CD14-positive monocyte (primary cell): ENCODE measurements at regions not wholly inside any gene's neighbourhood (a gene's known extent, or its start where the extent isn't known, plus 50 kb on each side); places are given as distances from the start of the nearest gene placed in this dataset.

Experiments used
- DNase-seq, 3 donors: peaks; one replicate each; pipeline ENCODE4 v3.0.0-alpha.2; 2011 to 2022
- H2AFZ ChIP-seq: 2 replicates; pipeline ENCODE4 v1.6.0; 2012; ENCODE audit warnings: mild to moderate bottlenecking, low read depth, low read length, inconsistent platforms; ENCODE audit not compliant: insufficient read depth, poor library complexity, severe bottlenecking
- H3K27ac ChIP-seq, 2 donors: 1 replicate in 1 of 2; 2 replicates in 1 of 2; pipeline ENCODE4 v1.5.1; 2012 to 2013; ENCODE audit warnings: low read length in 2 of 2, control low read depth in 1 of 2, inconsistent platforms in 1 of 2, low read depth in 1 of 2, mild to moderate bottlenecking in 1 of 2
- H3K27me3 ChIP-seq, 2 donors: one replicate each; pipeline versions ENCODE4 v1.6.0 to v1.6.1; 2011 to 2013; ENCODE audit warnings: low read length in 2 of 2; ENCODE audit not compliant: control insufficient read depth in 2 of 2, insufficient read depth in 2 of 2
- H3K36me3 ChIP-seq, 2 donors: replicated peaks in 1 of 2; 1 replicate in 1 of 2; 2 replicates in 1 of 2; pipeline versions ENCODE4 v1.5.1 to v1.6.1; 2012 to 2013; ENCODE audit warnings: low read length in 2 of 2, control low read depth in 1 of 2, inconsistent platforms in 1 of 2, mild to moderate bottlenecking in 1 of 2; ENCODE audit not compliant: insufficient read depth in 2 of 2, control insufficient read depth in 1 of 2
- H3K4me1 ChIP-seq, 2 donors: 1 replicate in 1 of 2; 2 replicates in 1 of 2; pipeline versions ENCODE4 v1.5.1 to v1.6.1; 2012 to 2013; ENCODE audit warnings: low read length in 2 of 2, control low read depth in 1 of 2, inconsistent platforms in 1 of 2, mild to moderate bottlenecking in 1 of 2, moderate library complexity in 1 of 2; ENCODE audit not compliant: insufficient read depth in 2 of 2, control insufficient read depth in 1 of 2
- H3K4me2 ChIP-seq: replicated peaks from 2 replicates; pipeline ENCODE3; 2012; ENCODE audit warnings: low read length, moderate library complexity, mild to moderate bottlenecking; ENCODE audit not compliant: poor library complexity, severe bottlenecking; ENCODE audit errors: extremely low read depth
- H3K4me3 ChIP-seq, 3 experiments: fragments of 200-600 bp in 1 of 3; sonication (generic) in 1 of 3; replicated peaks in 1 of 3; 1 replicate in 2 of 3; 2 replicates in 1 of 3; pipeline ENCODE4 v1.5.1; 2011 to 2013; ENCODE audit warnings: low read length in 3 of 3, mild to moderate bottlenecking in 3 of 3, control low read depth in 2 of 3, low read depth in 2 of 3, inconsistent platforms in 1 of 3, moderate library complexity in 1 of 3
- H3K79me2 ChIP-seq: 2 replicates; pipeline ENCODE4 v1.6.0; 2012; ENCODE audit warnings: mild to moderate bottlenecking, control low read depth, inconsistent platforms, low read length, moderate library complexity; ENCODE audit not compliant: insufficient read depth
- H3K9ac ChIP-seq: 2 replicates; pipeline ENCODE4 v1.6.0; 2017; ENCODE audit warnings: low read length, mild to moderate bottlenecking; ENCODE audit not compliant: insufficient read depth, poor library complexity, severe bottlenecking
- H3K9me3 ChIP-seq, 2 donors: replicated peaks in 1 of 2; 1 replicate in 1 of 2; 2 replicates in 1 of 2; pipeline versions ENCODE4 v1.5.1 to v1.6.1; 2012 to 2013; ENCODE audit warnings: low read length in 2 of 2, control low read depth in 1 of 2; ENCODE audit not compliant: control insufficient read depth in 1 of 2, insufficient read depth in 1 of 2
- H4K20me1 ChIP-seq: 2 replicates; pipeline ENCODE4 v1.6.0; 2012; ENCODE audit warnings: mild to moderate bottlenecking, low read length, control low read depth, moderate library complexity; ENCODE audit not compliant: insufficient read depth
- H3K27ac Mint-ChIP-seq, 7 donors: one replicate each; pipeline ENCODE4 v1.8.0; 2020; ENCODE audit warnings: mild to moderate bottlenecking in 7 of 7, mixed read lengths in 7 of 7, moderate library complexity in 6 of 7, inconsistent platforms in 2 of 7
- H3K27me3 Mint-ChIP-seq, 3 donors: one replicate each; pipeline ENCODE4 v1.8.0; 2021 to 2022; ENCODE audit warnings: low read depth in 3 of 3, mild to moderate bottlenecking in 3 of 3, mixed read lengths in 3 of 3, moderate library complexity in 3 of 3, inconsistent platforms in 1 of 3
- H3K36me3 Mint-ChIP-seq, 2 donors: one replicate each; pipeline ENCODE4 v1.8.0; 2020; ENCODE audit warnings: mixed read lengths in 2 of 2, inconsistent platforms in 1 of 2, mild to moderate bottlenecking in 1 of 2
- H3K4me1 Mint-ChIP-seq: one replicate; pipeline ENCODE4 v1.8.0; 2020; ENCODE audit warnings: mild to moderate bottlenecking, mixed read lengths
- H3K4me3 Mint-ChIP-seq, 2 donors: one replicate each; pipeline ENCODE4 v1.8.0; 2020; ENCODE audit warnings: mild to moderate bottlenecking in 2 of 2, mixed read lengths in 2 of 2, moderate library complexity in 1 of 2
- H3K9me3 Mint-ChIP-seq, 7 donors: one replicate each; pipeline ENCODE4 v1.8.0; 2020 to 2022; ENCODE audit warnings: mixed read lengths in 7 of 7, mild to moderate bottlenecking in 6 of 7, moderate library complexity in 6 of 7, inconsistent platforms in 2 of 7
- CTCF ChIP-seq: fragments of 200-600 bp; IDR thresholded peaks from one replicate; pipeline ENCODE4 v1.8.0; 2022; ENCODE audit warnings: antibody characterized with exemption, mild to moderate bottlenecking
- WGBS: methylation state at CpG from one replicate; pipeline ENCODE4 v1.1.5; 2013; ENCODE audit warnings: missing lambda C conversion rate; ENCODE audit not compliant: insufficient coverage; 5-methylcytosine and 5-hydroxymethylcytosine counted together
- intact Hi-C, 2 donors: fragments of 100-400 bp; cut with micrococcal nuclease; formaldehyde crosslinking; loops; one replicate each; pipeline versions ENCODE4 v1.15.0 to v1.15.1; 2023

GRCh38 chr3:132225664-132226063 is 91.5 kb upstream of the ACP3 start:
- intact Hi-C loops: no loop called here

GRCh38 chr3:132228923-132229322 is 88.3 kb upstream of the ACP3 start:
- Histone ChIP-seq H3K4me2 (no peak overlapping the region), H3K4me3 (no peak overlapping the region), H2AFZ (no peak overlapping the region), H3K9ac (no peak overlapping the region), H3K4me1 (peaks cover 7 to 16% of the 10 kb centered on the region in 2 donors), H3K79me2 (no peaks in the 10 kb centered on the region), H4K20me1 (no peaks in the 10 kb centered on the region), H3K9me3 (no peaks in the 10 kb centered on the region), H3K36me3 (no peaks in the 10 kb centered on the region), H3K27me3 (no peaks in the 10 kb centered on the region), H3K27ac (no peak overlapping the region)
- no peak overlapping the region for H3K27ac Mint-ChIP-seq
- H3K27me3 Mint-ChIP-seq: peaks cover 0 to 2% (median 2%) of the 10 kb centered on the region in 3 donors
- TF ChIP-seq CTCF: no peak
- no peaks in the 10 kb centered on the region for H3K36me3 Mint-ChIP-seq
- no peak overlapping the region for H3K4me3 Mint-ChIP-seq
- no peak for DNase-seq
- no peaks in the 10 kb centered on the region for H3K9me3 Mint-ChIP-seq
- peaks cover 26% of the 10 kb centered on the region for H3K4me1 Mint-ChIP-seq
- 45% methylated on average over 2 of the region's 3 CpGs for WGBS
- intact Hi-C loops: no loop called here

More at GRCh38 chr3:132225664-132226063, 91.5 kb upstream of the ACP3 start:
- H3K36me3 Mint-ChIP-seq: no peaks in the 10 kb centered on the region
- H3K9me3 Mint-ChIP-seq: no peaks in the 10 kb centered on the region
- no peaks in the 10 kb centered on the region for H3K27me3 ChIP-seq
- TF ChIP-seq CTCF: no peak
- no peaks in the 10 kb centered on the region for H3K9me3 ChIP-seq
- peaks cover 0 to 4% (median 2%) of the 10 kb centered on the region in 3 donors for H3K27me3 Mint-ChIP-seq
- H3K4me1 ChIP-seq: no peaks in the 10 kb centered on the region
- H4K20me1 ChIP-seq: no peaks in the 10 kb centered on the region
- no peak overlapping the region for H3K4me3 Mint-ChIP-seq
- no peak overlapping the region for H3K27ac ChIP-seq
- no peak overlapping the region for H3K4me2 ChIP-seq
- H3K4me3 ChIP-seq: no peak overlapping the region
- H3K36me3 ChIP-seq: no peaks in the 10 kb centered on the region
- no peak overlapping the region for H3K9ac ChIP-seq
- no peak overlapping the region for H2AFZ ChIP-seq
- no peak overlapping the region for H3K27ac Mint-ChIP-seq
- WGBS: no CpG with 5 or more reads among the region's 2 CpGs
- H3K4me1 Mint-ChIP-seq: peaks cover 5% of the 10 kb centered on the region
- no peaks in the 10 kb centered on the region for H3K79me2 ChIP-seq
- DNase-seq: no peak
